Liver (tissue), 8 donors: ENCODE measurements at regions not wholly inside any gene's neighbourhood (a gene's known extent, or its start where the extent isn't known, plus 50 kb on each side); places are given as distances from the start of the nearest gene placed in this dataset.

Experiments
- DNase-seq: peaks from one replicate; pipeline ENCODE4 v3.0.0-alpha.2; 2017; ENCODE audit warnings: low spot score
- H3K27ac ChIP-seq, 2 donors: one replicate each; pipeline ENCODE4 v1.7.0; 2013; ENCODE audit warnings: inconsistent platforms in 2 of 2, low read length in 2 of 2, control low read depth in 1 of 2, low read depth in 1 of 2, mild to moderate bottlenecking in 1 of 2
- H3K27me3 ChIP-seq, 4 donors: one replicate each; pipeline versions ENCODE4 v1.6.1 to v1.7.0; 2013; ENCODE audit warnings: low read length in 3 of 4, inconsistent platforms in 1 of 4, mild to moderate bottlenecking in 1 of 4, moderate library complexity in 1 of 4; ENCODE audit not compliant: control insufficient read depth in 4 of 4, insufficient read depth in 4 of 4
- H3K36me3 ChIP-seq, 4 donors: one replicate each; pipeline versions ENCODE4 v1.6.1 to v1.7.0; 2013; ENCODE audit warnings: low read length in 3 of 4, mild to moderate bottlenecking in 3 of 4, low read depth in 1 of 4, moderate library complexity in 1 of 4; ENCODE audit not compliant: control insufficient read depth in 4 of 4, insufficient read depth in 3 of 4
- H3K4me1 ChIP-seq, 4 donors: one replicate each; pipeline versions ENCODE4 v1.6.1 to v1.7.0; 2013; ENCODE audit warnings: low read length in 3 of 4, mild to moderate bottlenecking in 3 of 4, moderate library complexity in 1 of 4; ENCODE audit not compliant: control insufficient read depth in 4 of 4, insufficient read depth in 4 of 4
- H3K4me3 ChIP-seq, 3 donors: one replicate each; pipeline versions ENCODE4 v1.6.1 to v1.7.0; 2013; ENCODE audit warnings: low read length in 3 of 3, control low read depth in 1 of 3, low read depth in 1 of 3, mild to moderate bottlenecking in 1 of 3
- H3K9ac ChIP-seq, 2 donors: one replicate each; pipeline ENCODE4 v1.7.0; 2013; ENCODE audit warnings: low read length in 2 of 2, mild to moderate bottlenecking in 2 of 2, moderate library complexity in 2 of 2, control low read depth in 1 of 2, low read depth in 1 of 2
- H3K9me3 ChIP-seq, 4 donors: one replicate each; pipeline versions ENCODE4 v1.6.1 to v1.7.0; 2013; ENCODE audit warnings: low read length in 3 of 4; ENCODE audit not compliant: control insufficient read depth in 4 of 4
- EGR1 ChIP-seq, 2 donors: IDR thresholded peaks; 2 replicates each; pipeline ENCODE4 v1.6.1; 2016 to 2018; ENCODE audit warnings: antibody characterized with exemption in 2 of 2, low read depth in 2 of 2
- FOXA1 ChIP-seq: IDR thresholded peaks from 2 replicates; pipeline ENCODE4 v1.6.1; 2016; ENCODE audit warnings: antibody characterized with exemption
- FOXA2 ChIP-seq: IDR thresholded peaks from 2 replicates; pipeline ENCODE4 v1.6.1; 2016; ENCODE audit warnings: antibody characterized with exemption
- GABPA ChIP-seq, 2 donors: IDR thresholded peaks in 1 of 2; conservative IDR thresholded peaks in 1 of 2; 2 replicates each; pipeline ENCODE4 v1.6.1; 2016; ENCODE audit warnings: antibody characterized with exemption in 2 of 2, mild to moderate bottlenecking in 1 of 2, moderate library complexity in 1 of 2
- HNF4A ChIP-seq, 2 donors: conservative IDR thresholded peaks; 2 replicates each; pipeline ENCODE4 v1.6.1; 2016; ENCODE audit warnings: antibody characterized with exemption in 2 of 2, mild to moderate bottlenecking in 2 of 2
- HNF4G ChIP-seq: IDR thresholded peaks from 2 replicates; pipeline ENCODE4 v1.6.1; 2016; ENCODE audit warnings: antibody characterized with exemption
- JUND ChIP-seq, 2 donors: IDR thresholded peaks; 2 replicates each; pipeline ENCODE4 v1.6.1; 2016; ENCODE audit warnings: antibody characterized with exemption in 2 of 2
- NR2F2 ChIP-seq: IDR thresholded peaks from 2 replicates; pipeline ENCODE4 v1.6.1; 2016; ENCODE audit warnings: antibody characterized with exemption
- RAD21 ChIP-seq, 2 donors: IDR thresholded peaks; 2 replicates each; pipeline ENCODE4 v1.6.1; 2016; ENCODE audit warnings: antibody characterized with exemption in 2 of 2, mild to moderate bottlenecking in 2 of 2
- RXRA ChIP-seq, 2 donors: IDR thresholded peaks; 2 replicates each; pipeline ENCODE4 v1.6.1; 2017 to 2018; ENCODE audit warnings: antibody characterized with exemption in 2 of 2, mild to moderate bottlenecking in 1 of 2
- SP1 ChIP-seq: IDR thresholded peaks from 2 replicates; pipeline ENCODE4 v1.6.1; 2018; ENCODE audit warnings: antibody characterized with exemption, mild to moderate bottlenecking
- TAF1 ChIP-seq: conservative IDR thresholded peaks from 2 replicates; pipeline ENCODE4 v1.6.1; 2016; ENCODE audit warnings: antibody characterized with exemption, mild to moderate bottlenecking
- YY1 ChIP-seq: IDR thresholded peaks from 2 replicates; pipeline ENCODE4 v1.6.1; 2016; ENCODE audit warnings: antibody characterized with exemption, mild to moderate bottlenecking
- WGBS: extraction: QIAGEN DNeasy Blood & Tissue Kit; methylation state at CpG from one replicate; pipeline ENCODE4 v1.1.7; 2013; 5-methylcytosine and 5-hydroxymethylcytosine counted together
- TF ChIP-seq, protein P1 (sequence below): fragments of 150-350 bp; IDR thresholded peaks from 2 replicates; pipeline ENCODE4 v1.5.1; 2017; ENCODE audit warnings: improper control_type of control experiment, low read depth, low read length; ENCODE audit not compliant: missing input control
- TF ChIP-seq, protein P2 (sequence below): IDR thresholded peaks from 2 replicates; pipeline ENCODE4 v1.6.1; 2016; ENCODE audit warnings: antibody characterized with exemption
- TF ChIP-seq, protein P3 (sequence below): IDR thresholded peaks from 2 replicates; pipeline ENCODE4 v1.6.1; 2016; ENCODE audit warnings: antibody characterized with exemption
- TF ChIP-seq, protein P4 (sequence below): IDR thresholded peaks from 2 replicates; pipeline ENCODE4 v1.6.1; 2016; ENCODE audit warnings: antibody characterized with exemption
- TF ChIP-seq, protein P5 (sequence below): IDR thresholded peaks from 2 replicates; pipeline ENCODE4 v1.6.1; 2016; ENCODE audit warnings: antibody characterized with exemption, mild to moderate bottlenecking
- donor health status: healthy.
- donor health status: healthy.
- donor health status: healthy.
- donor health status: healthy.
- donor health status: healthy.

DNA sequence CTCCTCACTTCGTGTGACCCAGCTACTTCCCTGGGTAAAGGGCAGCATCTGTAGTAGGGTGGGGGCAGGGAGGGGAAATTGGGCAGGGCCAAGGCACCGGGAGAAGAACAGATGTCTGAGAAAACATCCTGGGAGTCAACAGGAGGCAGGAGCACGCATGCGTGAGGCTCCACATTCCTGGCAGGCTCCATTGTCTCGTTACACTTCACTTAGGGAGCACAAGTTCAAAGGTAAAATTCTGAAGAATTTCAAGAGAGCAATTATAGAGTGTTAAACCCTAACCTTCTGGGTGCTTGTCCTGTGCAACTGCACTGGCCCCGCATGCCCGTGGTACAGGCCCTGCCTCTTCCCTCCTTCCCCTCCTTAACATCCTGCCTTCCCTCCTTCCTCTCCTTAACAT lies 79.6 kb upstream of the POMP start:
- no peak for TF ChIP-seq HNF4A (conservative IDR thresholded peaks at IDR 0.05)
- TF ChIP-seq, protein P1, sequence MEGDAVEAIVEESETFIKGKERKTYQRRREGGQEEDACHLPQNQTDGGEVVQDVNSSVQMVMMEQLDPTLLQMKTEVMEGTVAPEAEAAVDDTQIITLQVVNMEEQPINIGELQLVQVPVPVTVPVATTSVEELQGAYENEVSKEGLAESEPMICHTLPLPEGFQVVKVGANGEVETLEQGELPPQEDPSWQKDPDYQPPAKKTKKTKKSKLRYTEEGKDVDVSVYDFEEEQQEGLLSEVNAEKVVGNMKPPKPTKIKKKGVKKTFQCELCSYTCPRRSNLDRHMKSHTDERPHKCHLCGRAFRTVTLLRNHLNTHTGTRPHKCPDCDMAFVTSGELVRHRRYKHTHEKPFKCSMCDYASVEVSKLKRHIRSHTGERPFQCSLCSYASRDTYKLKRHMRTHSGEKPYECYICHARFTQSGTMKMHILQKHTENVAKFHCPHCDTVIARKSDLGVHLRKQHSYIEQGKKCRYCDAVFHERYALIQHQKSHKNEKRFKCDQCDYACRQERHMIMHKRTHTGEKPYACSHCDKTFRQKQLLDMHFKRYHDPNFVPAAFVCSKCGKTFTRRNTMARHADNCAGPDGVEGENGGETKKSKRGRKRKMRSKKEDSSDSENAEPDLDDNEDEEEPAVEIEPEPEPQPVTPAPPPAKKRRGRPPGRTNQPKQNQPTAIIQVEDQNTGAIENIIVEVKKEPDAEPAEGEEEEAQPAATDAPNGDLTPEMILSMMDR = no peak
- no peak for TF ChIP-seq EGR1 (IDR thresholded peaks at IDR 0.05; ENCODE audit: low read depth in 2 of 2)
- TF ChIP-seq, protein P2, sequence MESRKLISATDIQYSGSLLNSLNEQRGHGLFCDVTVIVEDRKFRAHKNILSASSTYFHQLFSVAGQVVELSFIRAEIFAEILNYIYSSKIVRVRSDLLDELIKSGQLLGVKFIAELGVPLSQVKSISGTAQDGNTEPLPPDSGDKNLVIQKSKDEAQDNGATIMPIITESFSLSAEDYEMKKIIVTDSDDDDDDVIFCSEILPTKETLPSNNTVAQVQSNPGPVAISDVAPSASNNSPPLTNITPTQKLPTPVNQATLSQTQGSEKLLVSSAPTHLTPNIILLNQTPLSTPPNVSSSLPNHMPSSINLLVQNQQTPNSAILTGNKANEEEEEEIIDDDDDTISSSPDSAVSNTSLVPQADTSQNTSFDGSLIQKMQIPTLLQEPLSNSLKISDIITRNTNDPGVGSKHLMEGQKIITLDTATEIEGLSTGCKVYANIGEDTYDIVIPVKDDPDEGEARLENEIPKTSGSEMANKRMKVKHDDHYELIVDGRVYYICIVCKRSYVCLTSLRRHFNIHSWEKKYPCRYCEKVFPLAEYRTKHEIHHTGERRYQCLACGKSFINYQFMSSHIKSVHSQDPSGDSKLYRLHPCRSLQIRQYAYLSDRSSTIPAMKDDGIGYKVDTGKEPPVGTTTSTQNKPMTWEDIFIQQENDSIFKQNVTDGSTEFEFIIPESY = no peak
- TF ChIP-seq, protein P3, sequence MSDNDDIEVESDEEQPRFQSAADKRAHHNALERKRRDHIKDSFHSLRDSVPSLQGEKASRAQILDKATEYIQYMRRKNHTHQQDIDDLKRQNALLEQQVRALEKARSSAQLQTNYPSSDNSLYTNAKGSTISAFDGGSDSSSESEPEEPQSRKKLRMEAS = no peak
- no peak for TF ChIP-seq YY1
- no peak for TF ChIP-seq RAD21 (IDR thresholded peaks at IDR 0.05)
- TF ChIP-seq NR2F2 = no peak
- TF ChIP-seq FOXA2 = no peak
- TF ChIP-seq, protein P4, sequence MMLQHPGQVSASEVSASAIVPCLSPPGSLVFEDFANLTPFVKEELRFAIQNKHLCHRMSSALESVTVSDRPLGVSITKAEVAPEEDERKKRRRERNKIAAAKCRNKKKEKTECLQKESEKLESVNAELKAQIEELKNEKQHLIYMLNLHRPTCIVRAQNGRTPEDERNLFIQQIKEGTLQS = no peak
- TF ChIP-seq, protein P5, sequence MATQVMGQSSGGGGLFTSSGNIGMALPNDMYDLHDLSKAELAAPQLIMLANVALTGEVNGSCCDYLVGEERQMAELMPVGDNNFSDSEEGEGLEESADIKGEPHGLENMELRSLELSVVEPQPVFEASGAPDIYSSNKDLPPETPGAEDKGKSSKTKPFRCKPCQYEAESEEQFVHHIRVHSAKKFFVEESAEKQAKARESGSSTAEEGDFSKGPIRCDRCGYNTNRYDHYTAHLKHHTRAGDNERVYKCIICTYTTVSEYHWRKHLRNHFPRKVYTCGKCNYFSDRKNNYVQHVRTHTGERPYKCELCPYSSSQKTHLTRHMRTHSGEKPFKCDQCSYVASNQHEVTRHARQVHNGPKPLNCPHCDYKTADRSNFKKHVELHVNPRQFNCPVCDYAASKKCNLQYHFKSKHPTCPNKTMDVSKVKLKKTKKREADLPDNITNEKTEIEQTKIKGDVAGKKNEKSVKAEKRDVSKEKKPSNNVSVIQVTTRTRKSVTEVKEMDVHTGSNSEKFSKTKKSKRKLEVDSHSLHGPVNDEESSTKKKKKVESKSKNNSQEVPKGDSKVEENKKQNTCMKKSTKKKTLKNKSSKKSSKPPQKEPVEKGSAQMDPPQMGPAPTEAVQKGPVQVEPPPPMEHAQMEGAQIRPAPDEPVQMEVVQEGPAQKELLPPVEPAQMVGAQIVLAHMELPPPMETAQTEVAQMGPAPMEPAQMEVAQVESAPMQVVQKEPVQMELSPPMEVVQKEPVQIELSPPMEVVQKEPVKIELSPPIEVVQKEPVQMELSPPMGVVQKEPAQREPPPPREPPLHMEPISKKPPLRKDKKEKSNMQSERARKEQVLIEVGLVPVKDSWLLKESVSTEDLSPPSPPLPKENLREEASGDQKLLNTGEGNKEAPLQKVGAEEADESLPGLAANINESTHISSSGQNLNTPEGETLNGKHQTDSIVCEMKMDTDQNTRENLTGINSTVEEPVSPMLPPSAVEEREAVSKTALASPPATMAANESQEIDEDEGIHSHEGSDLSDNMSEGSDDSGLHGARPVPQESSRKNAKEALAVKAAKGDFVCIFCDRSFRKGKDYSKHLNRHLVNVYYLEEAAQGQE = no peak
- no peak for TF ChIP-seq FOXA1
- TF ChIP-seq HNF4G = no peak
- TF ChIP-seq GABPA (IDR thresholded peaks at IDR 0.05 in 1 of 2, conservative IDR thresholded peaks at IDR 0.05 in 1 of 2) = no peak
- TF ChIP-seq TAF1 = no peak
- TF ChIP-seq RXRA (IDR thresholded peaks at IDR 0.05) = no peak
- no peak for TF ChIP-seq JUND (IDR thresholded peaks at IDR 0.05)
- TF ChIP-seq SP1 = no peak
- no peaks in the 10 kb centered on the region for H3K36me3 ChIP-seq
- no peak overlapping the region for H3K4me3 ChIP-seq
- H3K4me1 ChIP-seq = no peaks in the 10 kb centered on the region
- no peak for DNase-seq
- WGBS = 59% methylated on average over 7 of the region's 7 CpGs
- H3K9me3 ChIP-seq = no peaks in the 10 kb centered on the region
- H3K27me3 ChIP-seq = peaks cover 0 to 2% (median 0%) of the 10 kb centered on the region in 4 donors
- H3K9ac ChIP-seq = no peak overlapping the region
- H3K27ac ChIP-seq = no peak overlapping the region
